ENCODE measurements at regions not wholly inside any gene's neighbourhood (a gene's known extent, or its start where the extent isn't known, plus 50 kb on each side); places are given as distances from the start of the nearest gene placed in this dataset.

GRCh38 chr5:85204289-85204688, 819.6 kb upstream of the EDIL3 start:
- DNase-seq (ENCODE audit: low read depth in 1 of 2, low spot score in 2 of 2) (no peak), FAIRE-seq (no peak)
- Histone ChIP-seq H3K23me2 (ENCODE audit: low read depth, low read length) (no peaks in the 10 kb centered on the region), H3K79me2 (ENCODE audit: control insufficient read depth in 1 of 2, insufficient read depth in 2 of 2, low read length in 2 of 2) (no peaks in the 10 kb centered on the region), H4K20me1 (replicated peaks in 1 of 2; ENCODE audit: control insufficient read depth in 1 of 2, insufficient read depth in 2 of 2, low read length in 2 of 2) (no peaks in the 10 kb centered on the region), H4K91ac (replicated peaks; ENCODE audit: insufficient read length, low read length) (no peak overlapping the region), H3K23ac (ENCODE audit: insufficient read length) (no peak overlapping the region), H3K14ac (ENCODE audit: insufficient read length) (no peak overlapping the region), H3K4me2 (ENCODE audit: insufficient read depth in 1 of 2, low read depth in 2 of 2, low read length in 2 of 2) (no peak overlapping the region), H3K9ac (replicated peaks in 1 of 4; ENCODE audit: extremely low read depth in 1 of 4, low read depth in 3 of 4, low read length in 3 of 4) (no peak overlapping the region), H4K8ac (ENCODE audit: extremely low read depth, insufficient read depth, low read length) (no peak overlapping the region), H2BK15ac (ENCODE audit: low read length) (no peak overlapping the region), H4K5ac (ENCODE audit: insufficient read length, low read depth, low read length) (no peak overlapping the region), H3K79me1 (ENCODE audit: low read depth, low read length) (no peaks in the 10 kb centered on the region), H3K4me3 (ENCODE audit: extremely low read depth in 1 of 4, insufficient read depth in 2 of 4, low read depth in 3 of 4, low read length in 4 of 4) (no peak overlapping the region), H2BK20ac (ENCODE audit: low read length) (no peak overlapping the region), H2BK12ac (ENCODE audit: low read depth, low read length) (no peak overlapping the region), H3K4ac (replicated peaks; ENCODE audit: insufficient read length, low read depth, low read length) (no peak overlapping the region), H3K27me3 (replicated peaks in 1 of 4; ENCODE audit: control insufficient read depth in 3 of 4, extremely low read depth in 1 of 4, insufficient read depth in 3 of 4, low read length in 3 of 4) (no peaks in the 10 kb centered on the region), H2BK120ac (replicated peaks; ENCODE audit: low read depth, low read length) (no peak overlapping the region), H3K18ac (ENCODE audit: extremely low read depth, low read length) (no peak overlapping the region), H3K4me1 (replicated peaks in 1 of 4; ENCODE audit: control insufficient read depth in 3 of 4, insufficient read depth in 4 of 4, low read length in 3 of 4) (no peaks in the 10 kb centered on the region), H3K27ac (ENCODE audit: low read depth, low read length) (no peak overlapping the region), H2AFZ (ENCODE audit: low read length) (no peak overlapping the region), H2BK5ac (ENCODE audit: low read depth, low read length) (no peak overlapping the region), H3K9me3 (ENCODE audit: insufficient read depth in 2 of 2, low read depth in 1 of 2, low read length in 1 of 2) (no peaks in the 10 kb centered on the region), H2AK5ac (ENCODE audit: low read depth, low read length) (no peak overlapping the region), H3K36me3 (ENCODE audit: control insufficient read depth in 2 of 4, insufficient read depth in 4 of 4, low read length in 3 of 4) (no peaks in the 10 kb centered on the region), H3K56ac (replicated peaks; ENCODE audit: insufficient read length, low read depth, low read length) (no peak overlapping the region)
- WGBS, 2 experiments (ENCODE audit: extremely low coverage in 1 of 2, insufficient coverage in 1 of 2, insufficient read length in 1 of 2, insufficient replicate concordance in 2 of 2, low coverage in 1 of 2, low lambda C conversion rate in 2 of 2, missing lambda C conversion rate in 1 of 2): 91% methylated on average over 5 of the region's 11 CpGs; no CpG with 5 or more reads in 1 of the 2 experiments
- CTCF ChIA-PET (ENCODE audit: partially characterized antibody): no interaction called here
- POLR2A ChIA-PET (ENCODE audit: partially characterized antibody): no interaction called here
- no peak for TF ChIP-seq CEBPB (IDR thresholded peaks at IDR 0.05; ENCODE audit: low read depth, low read length)
- no peak for TF ChIP-seq MAFK (IDR thresholded peaks at IDR 0.05; ENCODE audit: low read depth, low read length)
- TF ChIP-seq, protein P1, sequence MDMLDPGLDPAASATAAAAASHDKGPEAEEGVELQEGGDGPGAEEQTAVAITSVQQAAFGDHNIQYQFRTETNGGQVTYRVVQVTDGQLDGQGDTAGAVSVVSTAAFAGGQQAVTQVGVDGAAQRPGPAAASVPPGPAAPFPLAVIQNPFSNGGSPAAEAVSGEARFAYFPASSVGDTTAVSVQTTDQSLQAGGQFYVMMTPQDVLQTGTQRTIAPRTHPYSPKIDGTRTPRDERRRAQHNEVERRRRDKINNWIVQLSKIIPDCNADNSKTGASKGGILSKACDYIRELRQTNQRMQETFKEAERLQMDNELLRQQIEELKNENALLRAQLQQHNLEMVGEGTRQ (IDR thresholded peaks at IDR 0.05; ENCODE audit: low read length): no peak
- TF ChIP-seq CTBP2 (IDR thresholded peaks at IDR 0.05; ENCODE audit: borderline replicate concordance, insufficient read depth, insufficient read length, low read length): no peak
- TF ChIP-seq TAF1 (IDR thresholded peaks at IDR 0.05; ENCODE audit: low read depth, low read length): no peak
- no peak for TF ChIP-seq SP2 (IDR thresholded peaks at IDR 0.05; ENCODE audit: low read length)
- TF ChIP-seq NANOG (IDR thresholded peaks at IDR 0.05; ENCODE audit: insufficient read depth, low read depth, low read length, poor library complexity, severe bottlenecking): no peak
- no peak for TF ChIP-seq BACH1 (IDR thresholded peaks at IDR 0.05; ENCODE audit: low read length)
- no peak for TF ChIP-seq RXRA (IDR thresholded peaks at IDR 0.05; ENCODE audit: insufficient read depth, low read depth, low read length)
- no peak for TF ChIP-seq CBX8 (IDR thresholded peaks at IDR 0.05; ENCODE audit: borderline replicate concordance, low read depth, low read length)
- TF ChIP-seq BCL11A (IDR thresholded peaks at IDR 0.05; ENCODE audit: low read depth in 2 of 2, low read length in 2 of 2): no peak
- no peak for TF ChIP-seq KDM1A (IDR thresholded peaks at IDR 0.05; ENCODE audit: borderline replicate concordance, low read length)
- TF ChIP-seq TCF12 (IDR thresholded peaks at IDR 0.05; ENCODE audit: low read depth, low read length): no peak

Data from H1 (cell line).